ENCODE measurements at regions not wholly inside any gene's neighbourhood (a gene's known extent, or its start where the extent isn't known, plus 50 kb on each side); places are given as distances from the start of the nearest gene placed in this dataset.

DNA sequence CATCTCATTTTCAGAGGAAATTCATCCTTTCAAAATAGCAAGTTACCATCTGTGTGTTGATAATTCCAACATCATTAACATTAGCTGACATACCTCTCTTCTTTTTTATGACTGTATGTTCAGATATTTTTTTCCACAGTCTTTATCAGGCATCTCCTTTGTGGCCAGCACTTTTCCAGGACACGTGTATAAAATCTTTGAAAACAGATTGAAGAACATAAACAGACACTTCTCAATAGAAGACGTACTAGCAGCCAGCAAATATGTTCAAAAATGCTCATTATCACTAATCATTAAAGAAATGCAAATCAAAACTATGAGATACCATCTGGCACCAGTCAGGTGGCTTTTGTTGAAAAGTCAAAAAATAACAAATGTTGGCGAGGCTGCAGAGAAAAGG lies 734.3 kb downstream of the SEMA5A start:
- TF ChIP-seq CTCF (conservative IDR thresholded peaks at IDR 0.05; ENCODE audit: low read depth, low read length) = no peak
- Histone ChIP-seq H4K20me1 (ENCODE audit: insufficient read depth) (no peaks in the 10 kb centered on the region), H3K4me2 (no peak overlapping the region), H3K79me2 (ENCODE audit: insufficient read depth, low read depth) (no peaks in the 10 kb centered on the region), H3K9ac (no peak overlapping the region), H2AFZ (ENCODE audit: low read depth) (no peak overlapping the region), H3K27ac (no peak overlapping the region), H3K36me3 (ENCODE audit: insufficient read depth) (no peaks in the 10 kb centered on the region), H3K4me3 (IDR thresholded peaks at IDR 0.05; ENCODE audit: insufficient read depth, low read depth, low read length) (no peak overlapping the region), H3K27me3 (ENCODE audit: insufficient read depth, low read depth) (no peaks in the 10 kb centered on the region), H3K4me1 (ENCODE audit: low read depth, poor library complexity, severe bottlenecking) (no peaks in the 10 kb centered on the region)

DNA sequence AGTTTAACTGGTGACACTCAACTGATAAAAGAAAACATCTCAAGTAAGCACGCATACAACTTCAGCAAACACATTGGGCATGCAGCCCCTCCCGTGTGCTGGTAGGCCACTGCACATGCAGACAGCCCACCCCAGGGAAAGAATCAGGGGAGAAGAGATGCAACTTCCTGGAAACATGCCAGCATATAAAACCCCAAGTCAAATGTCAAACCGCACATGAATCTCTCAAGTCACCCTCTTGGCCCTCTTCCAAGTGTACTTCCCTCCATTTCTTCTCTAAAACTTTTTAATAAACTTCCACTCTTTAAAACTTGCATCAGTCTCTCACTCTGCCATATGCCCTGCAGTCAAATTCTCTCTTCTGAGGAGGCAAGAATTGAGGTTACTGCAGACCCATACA lies 732.7 kb downstream of the SEMA5A start:
- no peak overlapping the region for H3K9ac ChIP-seq
- TF ChIP-seq CTCF (conservative IDR thresholded peaks at IDR 0.05; ENCODE audit: low read depth, low read length) = no peak

GRCh38 chr5:8814105-8814504 lies 731.8 kb downstream of the SEMA5A start:
- no peaks in the 10 kb centered on the region for H4K20me1 ChIP-seq (ENCODE audit: insufficient read depth)
- H3K79me2 ChIP-seq (ENCODE audit: insufficient read depth, low read depth) = no peaks in the 10 kb centered on the region
- H3K27me3 ChIP-seq (ENCODE audit: insufficient read depth, low read depth) = no peaks in the 10 kb centered on the region
- H3K4me1 ChIP-seq (ENCODE audit: low read depth, poor library complexity, severe bottlenecking) = no peaks in the 10 kb centered on the region
- no peak for TF ChIP-seq CTCF (conservative IDR thresholded peaks at IDR 0.05; ENCODE audit: low read depth, low read length)
- no peak overlapping the region for H3K4me2 ChIP-seq
- no peaks in the 10 kb centered on the region for H3K36me3 ChIP-seq (ENCODE audit: insufficient read depth)
- H3K9ac ChIP-seq = no peak overlapping the region
- no peak overlapping the region for H3K27ac ChIP-seq
- no peak overlapping the region for H3K4me3 ChIP-seq (IDR thresholded peaks at IDR 0.05; ENCODE audit: insufficient read depth, low read depth, low read length)
- no peak overlapping the region for H2AFZ ChIP-seq (ENCODE audit: low read depth)

More for the DNA sequence above, 732.7 kb downstream of the SEMA5A start:
- no peaks in the 10 kb centered on the region for H4K20me1 ChIP-seq (ENCODE audit: insufficient read depth)
- H3K27ac ChIP-seq = no peak overlapping the region
- H3K4me1 ChIP-seq (ENCODE audit: low read depth, poor library complexity, severe bottlenecking) = no peaks in the 10 kb centered on the region
- no peaks in the 10 kb centered on the region for H3K79me2 ChIP-seq (ENCODE audit: insufficient read depth, low read depth)
- no peak overlapping the region for H2AFZ ChIP-seq (ENCODE audit: low read depth)
- no peaks in the 10 kb centered on the region for H3K27me3 ChIP-seq (ENCODE audit: insufficient read depth, low read depth)
- H3K36me3 ChIP-seq (ENCODE audit: insufficient read depth) = no peaks in the 10 kb centered on the region
- H3K4me2 ChIP-seq = no peak overlapping the region
- no peak overlapping the region for H3K4me3 ChIP-seq (IDR thresholded peaks at IDR 0.05; ENCODE audit: insufficient read depth, low read depth, low read length)

GRCh38 chr5:8824371-8824770 lies 721.5 kb downstream of the SEMA5A start:
- H3K4me1 ChIP-seq (ENCODE audit: low read depth, poor library complexity, severe bottlenecking) = no peaks in the 10 kb centered on the region
- no peaks in the 10 kb centered on the region for H4K20me1 ChIP-seq (ENCODE audit: insufficient read depth)
- no peak for TF ChIP-seq CTCF (conservative IDR thresholded peaks at IDR 0.05; ENCODE audit: low read depth, low read length)
- H2AFZ ChIP-seq (ENCODE audit: low read depth) = no peak overlapping the region
- H3K9ac ChIP-seq = no peak overlapping the region
- H3K79me2 ChIP-seq (ENCODE audit: insufficient read depth, low read depth) = no peaks in the 10 kb centered on the region
- no peak overlapping the region for H3K4me3 ChIP-seq (IDR thresholded peaks at IDR 0.05; ENCODE audit: insufficient read depth, low read depth, low read length)
- H3K27me3 ChIP-seq (ENCODE audit: insufficient read depth, low read depth) = no peaks in the 10 kb centered on the region
- H3K27ac ChIP-seq = no peak overlapping the region
- no peak overlapping the region for H3K4me2 ChIP-seq
- no peaks in the 10 kb centered on the region; the same call in 1 of the 2 replicates for H3K36me3 ChIP-seq (ENCODE audit: insufficient read depth)

Data from KMS-11 (cell line).